GM21528 (cell line): ENCODE measurements at regions not wholly inside any gene's neighbourhood (a gene's known extent, or its start where the extent isn't known, plus 50 kb on each side); places are given as distances from the start of the nearest gene placed in this dataset.

ENCODE experiments used
- ATAC-seq: cut with Tn5 transposase; IDR thresholded peaks from one replicate; pipeline ENCODE4 v1.9.1; 2021; ENCODE audit warnings: mild to moderate bottlenecking, moderate library complexity; ENCODE audit not compliant: unreplicated experiment, low FRiP score

DNA sequence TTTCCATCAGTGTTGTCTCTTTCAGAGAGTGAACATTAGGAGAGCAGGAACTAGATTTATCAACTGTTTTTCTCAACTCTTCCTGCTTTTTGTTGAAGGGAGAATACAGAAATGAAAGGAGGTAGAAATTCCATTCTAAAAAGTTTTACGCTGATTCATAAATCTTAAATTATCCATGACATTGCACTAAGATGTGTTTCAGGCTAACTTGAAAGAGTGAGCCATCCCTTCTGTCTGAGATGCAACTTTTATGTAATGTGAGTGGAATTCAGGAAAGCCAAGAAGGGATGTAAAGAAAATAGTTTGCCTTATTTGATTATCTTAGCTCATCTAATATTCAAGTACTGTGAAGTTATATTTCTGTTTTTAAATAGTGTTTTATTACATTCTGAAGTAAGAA lies 349.5 kb upstream of the RGS6 start:
- ATAC-seq = no peak

DNA sequence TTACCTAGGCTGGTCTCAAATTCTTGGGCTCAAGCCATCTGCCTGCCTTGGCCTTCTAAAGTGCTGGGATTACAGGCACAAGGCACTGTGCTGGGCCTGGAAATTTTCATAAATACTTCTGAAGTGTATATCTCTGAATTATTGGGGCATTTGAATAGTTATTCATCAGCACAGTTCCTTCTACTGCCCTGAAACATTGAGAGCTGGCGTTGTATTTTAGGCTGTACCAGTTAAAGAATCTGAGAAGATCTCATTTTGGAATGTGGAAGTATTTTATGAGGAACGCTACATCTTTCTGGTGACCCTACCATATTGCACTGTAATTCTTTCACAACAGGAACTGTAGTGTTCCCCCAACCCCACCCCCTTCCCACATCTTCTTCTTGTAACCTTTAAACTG lies 349.0 kb upstream of the RGS6 start:
- ATAC-seq = no peak

DNA sequence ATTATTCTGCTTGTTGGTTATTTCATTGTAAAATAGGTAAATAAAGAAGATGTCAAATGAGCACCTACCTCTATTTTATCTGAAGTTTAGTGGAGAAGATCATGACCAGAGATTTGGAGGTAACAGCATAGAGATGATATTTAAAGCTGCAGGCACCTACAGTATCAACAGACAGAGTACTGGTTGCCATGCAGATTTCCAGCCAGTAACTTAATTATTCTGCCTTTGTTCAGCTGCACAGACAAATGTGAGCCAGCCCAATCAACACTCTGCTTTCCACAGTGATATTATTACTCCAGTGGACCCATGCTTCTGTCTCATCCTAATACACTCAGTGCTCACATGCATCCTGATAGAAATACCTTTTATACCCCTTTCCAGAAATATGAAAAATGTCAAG lies 348.5 kb upstream of the RGS6 start:
- ATAC-seq = no peak

DNA sequence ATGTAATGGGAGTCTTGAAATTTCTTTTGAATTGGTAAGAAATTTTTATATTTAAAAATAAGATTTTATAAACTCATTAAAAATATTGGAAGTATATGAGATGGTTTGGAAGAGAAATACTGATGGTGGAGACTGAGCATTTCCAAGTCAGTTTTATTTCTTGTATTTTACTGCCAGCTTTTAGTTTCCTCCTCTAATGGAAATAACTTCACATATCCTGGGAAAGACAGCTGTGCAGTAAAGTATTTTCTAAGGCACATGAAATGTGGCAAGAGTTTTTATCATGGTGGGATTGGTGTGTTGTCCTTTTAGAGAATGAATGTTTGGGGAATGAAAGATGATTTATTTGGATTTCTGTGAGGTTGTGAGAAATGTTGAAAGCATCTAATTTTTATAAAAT lies 346.9 kb upstream of the RGS6 start:
- no peak for ATAC-seq

DNA sequence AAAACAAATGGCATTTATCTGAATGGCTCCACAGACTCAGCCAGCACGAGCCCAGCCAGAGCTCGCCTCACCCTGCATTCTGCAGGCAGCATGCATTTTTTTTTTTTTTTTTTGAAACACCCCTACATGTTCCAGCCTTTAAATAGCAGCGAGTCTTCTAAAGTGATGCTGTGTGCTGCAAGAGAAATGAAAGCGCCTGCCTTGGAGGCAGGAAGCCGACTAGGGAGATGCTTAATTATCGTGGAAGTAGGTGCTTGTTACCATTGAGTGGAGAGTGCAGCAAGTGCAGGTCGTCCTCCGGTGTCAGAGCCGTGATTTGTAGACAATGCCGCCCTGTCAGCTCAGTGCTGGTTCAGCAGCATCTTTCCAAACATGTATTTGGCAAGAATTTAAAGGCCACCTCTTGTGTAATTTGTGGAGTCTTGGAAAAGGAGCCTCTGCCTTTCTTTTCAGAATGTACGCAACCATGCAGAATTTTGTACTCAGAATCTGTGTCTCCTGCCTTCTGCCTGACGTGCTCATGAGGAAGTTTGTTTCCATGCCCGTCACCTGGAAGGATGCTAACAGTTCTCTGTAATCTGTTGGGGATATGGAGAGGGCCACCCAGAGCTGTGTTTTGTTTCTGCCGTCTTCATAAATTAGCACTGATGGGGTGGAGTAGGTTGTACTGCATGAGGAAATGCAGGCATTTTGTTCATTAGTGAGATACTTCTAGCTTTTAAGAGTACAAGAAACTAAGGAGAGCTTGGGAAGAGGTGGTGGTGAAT lies 345.9 kb upstream of the RGS6 start:
- ATAC-seq = no peak

DNA sequence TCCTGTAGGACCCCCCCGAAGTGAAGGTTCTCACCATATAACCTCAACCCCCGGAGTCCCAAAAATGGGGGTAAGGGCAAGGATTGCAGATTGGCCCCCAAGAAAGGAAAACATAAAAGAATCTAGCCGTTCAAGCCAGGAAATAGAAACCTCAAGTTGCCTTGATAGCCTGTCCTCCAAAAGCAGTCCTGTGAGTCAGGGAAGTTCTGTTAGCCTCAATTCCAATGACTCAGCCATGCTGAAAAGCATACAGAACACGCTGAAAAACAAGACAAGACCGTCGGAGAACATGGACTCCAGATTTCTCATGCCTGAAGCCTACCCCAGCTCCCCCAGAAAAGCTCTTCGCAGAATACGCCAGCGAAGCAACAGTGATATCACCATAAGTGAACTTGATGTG lies 344.2 kb upstream of the RGS6 start:
- no peak for ATAC-seq

DNA sequence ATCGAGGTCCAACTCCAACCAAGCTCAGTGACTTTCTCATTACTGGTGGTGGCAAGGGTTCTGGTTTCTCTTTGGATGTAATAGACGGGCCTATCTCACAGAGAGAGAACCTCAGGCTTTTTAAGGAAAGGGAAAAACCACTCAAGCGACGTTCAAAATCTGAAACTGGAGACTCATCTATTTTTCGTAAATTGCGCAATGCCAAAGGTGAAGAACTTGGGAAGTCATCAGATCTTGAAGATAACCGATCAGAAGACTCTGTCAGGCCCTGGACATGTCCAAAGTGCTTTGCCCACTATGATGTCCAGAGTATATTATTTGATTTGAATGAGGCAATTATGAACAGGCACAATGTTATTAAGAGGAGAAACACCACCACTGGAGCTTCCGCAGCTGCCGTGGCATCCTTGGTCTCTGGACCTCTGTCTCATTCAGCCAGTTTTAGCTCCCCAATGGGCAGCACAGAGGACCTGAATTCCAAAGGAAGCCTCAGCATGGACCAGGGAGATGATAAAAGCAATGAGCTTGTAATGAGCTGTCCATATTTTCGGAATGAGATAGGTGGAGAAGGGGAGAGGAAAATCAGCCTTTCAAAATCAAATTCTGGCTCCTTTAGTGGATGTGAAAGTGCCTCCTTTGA lies 343.5 kb upstream of the RGS6 start:
- ATAC-seq = no peak

DNA sequence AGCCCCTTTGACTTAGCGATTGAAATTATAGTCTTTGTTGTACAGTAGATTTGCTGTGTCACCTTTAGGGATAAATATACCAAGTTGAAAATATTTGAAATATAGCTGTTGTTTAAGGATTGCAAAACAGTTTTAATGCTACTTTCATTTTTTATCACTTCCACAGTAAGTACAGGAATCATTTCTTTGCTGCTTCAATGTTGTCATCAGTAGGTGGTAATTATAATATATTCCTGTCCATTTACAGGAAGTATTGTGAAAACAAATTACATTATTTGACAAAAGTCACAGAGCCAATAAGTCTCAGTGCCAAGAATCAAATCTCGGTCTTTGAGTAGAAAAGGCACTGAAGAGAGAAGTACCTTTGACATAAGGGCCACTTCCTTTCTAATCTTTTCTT lies 342.6 kb upstream of the RGS6 start:
- ATAC-seq = no peak

DNA sequence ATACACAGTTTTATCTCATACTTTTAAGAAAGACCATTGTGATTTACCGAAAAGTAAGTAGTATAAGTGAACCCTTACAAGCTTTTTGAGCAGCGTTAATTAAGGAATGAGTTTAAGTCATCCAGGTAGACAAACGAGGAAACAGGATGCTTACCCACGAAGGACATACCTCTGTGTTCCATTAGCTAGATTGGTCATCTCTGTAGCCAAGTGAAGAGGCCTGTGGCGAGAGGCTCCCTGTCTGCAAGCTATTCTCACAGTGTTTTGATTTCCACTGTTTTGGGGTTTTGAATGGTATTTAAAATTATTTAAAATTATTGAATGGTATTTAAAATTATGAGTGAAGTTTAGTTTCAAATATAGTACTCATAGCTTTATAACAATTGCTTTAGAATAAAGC lies 342.1 kb upstream of the RGS6 start:
- no peak for ATAC-seq

DNA sequence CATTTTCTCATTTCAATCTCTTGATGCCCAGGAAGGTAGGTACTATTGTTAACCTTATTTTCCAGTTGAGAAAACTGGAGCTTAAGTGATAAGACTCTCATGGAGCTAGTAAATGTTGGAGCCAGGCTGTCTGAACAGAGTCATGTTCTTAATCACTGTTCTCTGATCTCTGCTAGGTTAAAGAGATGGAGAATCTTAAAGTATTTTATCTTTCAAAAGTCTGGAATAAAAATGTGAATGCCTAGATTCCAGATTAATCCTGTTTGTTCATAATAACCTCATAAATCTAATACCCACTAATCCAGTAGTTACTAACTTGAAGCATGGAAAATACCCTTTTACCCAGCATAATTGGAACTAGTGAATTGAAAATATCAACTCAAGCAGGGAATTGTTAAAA lies 341.0 kb upstream of the RGS6 start:
- no peak for ATAC-seq

DNA sequence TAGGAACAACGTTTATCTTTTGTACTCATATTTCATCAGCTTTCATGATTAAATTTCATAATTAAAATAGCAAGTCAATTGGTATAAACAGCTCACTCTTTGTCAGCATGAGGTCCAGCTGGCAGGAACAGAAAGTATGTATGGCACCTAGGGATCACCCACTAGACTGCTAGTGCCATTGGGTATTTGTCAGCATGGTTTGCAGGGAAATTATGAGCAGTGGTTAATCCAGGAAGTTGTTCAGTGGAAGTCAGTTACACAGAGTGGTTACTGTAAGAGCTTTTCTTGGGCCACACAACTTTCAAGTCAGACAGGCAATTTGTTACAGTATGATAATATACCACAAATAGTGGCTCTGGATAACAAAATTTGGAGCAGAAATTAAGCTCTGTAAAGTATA lies 340.3 kb upstream of the RGS6 start:
- no peak for ATAC-seq

DNA sequence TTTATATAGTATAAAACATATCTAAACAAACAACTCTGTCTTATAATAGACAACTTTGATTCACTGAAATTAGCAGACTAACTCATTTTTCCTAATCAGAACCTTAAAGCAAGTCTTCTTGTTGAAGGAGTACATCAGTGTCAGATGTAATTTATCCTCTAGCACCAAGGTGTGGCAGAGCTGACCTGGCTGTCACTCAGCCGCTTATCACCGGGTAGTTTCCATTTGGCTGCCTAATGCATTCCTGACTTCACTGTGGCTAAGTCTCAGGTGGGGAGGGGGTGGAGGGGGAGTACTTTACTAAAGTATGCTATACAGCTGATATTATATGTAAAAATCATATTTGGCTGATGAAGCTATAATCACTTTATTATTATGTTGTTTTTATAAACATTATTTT lies 339.9 kb upstream of the RGS6 start:
- no peak for ATAC-seq

DNA sequence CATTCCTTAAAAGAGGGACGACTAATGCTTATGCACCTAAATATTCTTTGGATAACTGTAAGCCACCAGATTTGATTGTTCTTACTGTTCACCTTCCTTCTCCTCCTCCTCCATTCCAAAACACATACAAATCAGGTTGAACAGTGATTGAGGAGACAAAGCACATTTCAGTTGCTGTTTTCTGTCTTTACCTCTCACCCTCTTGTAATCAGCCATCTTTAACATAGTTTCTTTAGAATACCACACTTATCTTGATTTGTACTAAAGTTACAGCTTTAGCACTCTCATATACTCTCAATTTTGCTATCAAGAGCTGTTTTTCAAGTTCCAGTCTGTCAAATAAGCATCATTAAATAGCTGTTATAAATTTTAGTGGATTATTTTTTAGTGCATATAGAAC lies 338.3 kb upstream of the RGS6 start:
- ATAC-seq = no peak

DNA sequence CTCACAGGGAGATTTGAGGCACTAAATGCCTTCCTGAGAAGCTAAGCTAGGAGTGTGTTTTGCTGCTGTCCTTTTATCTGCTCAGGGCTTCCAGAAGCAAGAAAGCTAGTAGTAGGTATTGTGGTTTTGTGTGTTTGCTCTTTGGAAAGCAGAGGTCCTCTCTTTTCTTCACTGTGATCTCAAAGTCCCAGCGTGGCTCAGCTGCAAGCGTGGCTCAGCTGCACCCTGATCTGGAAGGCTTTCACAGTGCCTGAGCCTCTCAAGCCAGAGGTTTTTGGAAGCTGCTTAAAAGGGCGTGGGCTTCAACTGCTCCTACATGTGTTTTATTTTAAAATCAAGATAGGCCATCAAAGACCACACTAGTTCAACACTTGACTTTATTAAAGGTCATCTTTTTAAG lies 337.4 kb upstream of the RGS6 start:
- no peak for ATAC-seq

DNA sequence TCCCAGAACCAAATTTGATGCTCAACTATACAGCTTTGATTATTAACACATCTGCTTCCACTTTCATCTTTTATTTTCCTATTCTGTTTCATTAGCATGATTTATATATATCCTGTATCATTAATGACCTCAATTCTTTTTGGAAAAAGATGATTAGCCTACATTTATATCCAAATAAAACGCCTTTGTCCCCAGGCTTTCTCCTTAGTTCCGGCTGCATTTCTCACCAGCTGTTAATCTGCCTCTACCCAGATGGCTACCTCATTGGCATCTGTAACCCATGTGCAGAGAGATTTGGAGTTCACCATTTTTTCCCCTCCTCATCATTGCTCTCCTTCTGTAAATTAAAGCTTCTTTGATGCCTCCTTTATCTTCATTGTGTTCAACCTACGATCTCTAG lies 336.8 kb upstream of the RGS6 start:
- no peak for ATAC-seq

DNA sequence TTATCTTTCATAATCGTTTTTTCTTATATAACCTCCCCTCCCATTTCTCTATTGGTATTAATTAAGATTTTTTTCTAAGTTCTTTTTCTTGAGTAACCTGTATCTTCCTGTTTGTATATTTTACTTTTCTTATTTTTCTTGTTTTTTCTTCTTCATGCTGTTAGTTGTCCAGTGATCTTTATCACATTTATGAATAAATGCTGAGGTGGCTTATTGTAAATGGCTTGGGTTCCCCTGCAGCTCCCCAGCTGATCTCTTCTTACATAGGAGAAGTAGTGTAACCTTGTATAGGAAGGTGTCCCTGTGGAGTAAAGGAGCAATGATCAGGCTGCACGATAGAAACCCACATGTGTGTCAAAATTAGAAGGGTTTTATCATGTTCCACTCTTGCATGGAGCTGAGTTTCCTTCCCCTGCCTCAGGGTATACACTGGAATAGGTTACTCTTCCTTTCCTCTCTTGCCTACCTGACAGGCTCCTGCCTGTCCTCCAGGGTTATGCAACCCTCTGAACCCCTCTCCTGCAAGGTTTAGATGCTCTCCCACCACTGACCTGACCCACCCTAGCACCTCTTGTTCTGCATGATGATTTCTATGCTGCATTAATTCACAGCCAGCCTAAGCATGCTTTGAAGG lies 334.8 kb upstream of the RGS6 start:
- ATAC-seq = peak; percentile 27

DNA sequence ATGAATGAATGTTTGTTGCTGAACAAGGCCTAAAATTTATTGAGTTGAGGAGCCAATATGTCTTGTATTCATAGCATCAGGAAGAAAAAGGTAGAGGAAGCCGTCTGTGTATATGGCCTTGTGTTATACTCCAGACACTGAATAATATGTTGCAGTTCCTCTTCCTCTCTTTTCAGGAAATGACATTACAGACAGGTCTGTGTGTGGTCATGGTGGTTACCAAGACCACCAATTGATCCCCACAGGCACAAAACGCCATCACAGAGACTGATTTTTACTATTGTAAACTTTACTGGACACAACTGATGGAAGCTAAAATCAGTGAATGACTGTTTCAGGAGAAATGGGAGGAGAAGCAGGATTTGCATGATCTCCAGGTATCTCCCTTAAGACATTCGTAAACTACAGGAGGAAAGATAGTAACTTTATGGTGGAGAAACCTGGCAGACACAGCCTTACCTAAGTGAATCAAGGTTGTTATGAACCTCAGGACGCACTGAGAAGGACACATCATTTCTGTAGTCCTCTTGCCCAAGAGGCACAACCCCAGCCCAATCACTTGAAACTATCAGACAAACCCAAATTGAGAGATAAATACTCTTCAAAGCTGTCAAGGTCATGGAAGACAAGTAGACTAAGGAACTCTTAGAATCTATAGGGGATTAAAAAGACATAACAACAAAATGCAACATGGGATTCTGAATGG lies 334.1 kb upstream of the RGS6 start:
- ATAC-seq = peak; percentile 70

DNA sequence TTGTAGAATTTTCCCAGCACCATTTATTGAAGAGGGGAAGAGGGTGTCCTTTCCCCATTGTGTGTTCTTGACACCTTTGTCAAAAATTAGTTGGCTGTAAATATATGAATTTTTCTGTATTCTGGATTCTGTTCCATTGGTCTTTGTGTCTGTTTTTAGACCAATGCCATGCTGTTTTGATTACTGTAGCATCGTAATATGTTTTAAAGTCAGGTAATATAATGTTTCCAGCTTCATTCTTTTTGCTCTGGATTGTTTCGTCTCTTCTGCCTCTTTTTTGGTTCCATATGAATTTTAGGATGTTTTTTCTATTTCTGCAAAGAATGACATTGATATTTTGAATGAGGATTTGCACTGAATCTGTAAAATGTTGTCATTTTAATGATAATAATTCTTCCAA lies 331.9 kb upstream of the RGS6 start:
- ATAC-seq = no peak

DNA sequence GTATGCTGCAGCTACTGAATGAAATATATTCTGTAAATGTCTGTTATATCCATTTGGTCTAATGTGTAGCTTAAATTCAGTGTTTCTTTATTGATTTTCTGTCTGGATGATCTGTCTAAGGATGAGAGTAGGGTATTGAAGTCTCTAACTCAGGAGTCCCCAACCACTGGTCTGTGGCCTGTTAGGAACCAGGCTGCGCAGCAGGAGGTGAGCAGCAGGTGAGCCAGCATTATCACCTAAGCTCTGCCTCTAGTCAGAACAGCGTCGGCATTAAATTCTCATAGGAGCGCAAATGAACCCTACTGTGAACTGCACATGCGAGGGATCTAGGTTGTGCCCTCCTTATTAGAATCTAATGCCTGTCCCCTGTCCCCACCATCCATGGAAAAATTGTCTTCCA lies 329.7 kb upstream of the RGS6 start:
- no peak for ATAC-seq

DNA sequence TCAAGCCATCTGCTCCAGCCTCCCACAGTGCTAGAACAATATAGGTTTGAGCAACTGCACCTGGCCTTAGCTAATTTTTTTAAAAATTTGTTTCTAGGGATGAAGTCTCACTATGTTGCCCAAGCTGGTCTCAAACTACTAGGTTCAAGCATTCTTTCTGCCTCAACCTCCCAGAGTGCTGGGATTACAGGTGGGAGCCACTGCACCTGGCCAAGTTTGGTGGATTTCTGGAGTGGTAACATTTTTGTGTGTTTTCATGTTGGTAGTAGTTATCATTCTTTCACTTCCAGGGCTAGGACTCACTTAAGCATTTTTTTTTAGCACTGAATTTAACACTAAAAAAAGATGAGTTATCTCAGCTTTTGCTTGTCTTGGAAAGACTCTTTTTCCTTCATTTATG lies 328.0 kb upstream of the RGS6 start:
- ATAC-seq = no peak

DNA sequence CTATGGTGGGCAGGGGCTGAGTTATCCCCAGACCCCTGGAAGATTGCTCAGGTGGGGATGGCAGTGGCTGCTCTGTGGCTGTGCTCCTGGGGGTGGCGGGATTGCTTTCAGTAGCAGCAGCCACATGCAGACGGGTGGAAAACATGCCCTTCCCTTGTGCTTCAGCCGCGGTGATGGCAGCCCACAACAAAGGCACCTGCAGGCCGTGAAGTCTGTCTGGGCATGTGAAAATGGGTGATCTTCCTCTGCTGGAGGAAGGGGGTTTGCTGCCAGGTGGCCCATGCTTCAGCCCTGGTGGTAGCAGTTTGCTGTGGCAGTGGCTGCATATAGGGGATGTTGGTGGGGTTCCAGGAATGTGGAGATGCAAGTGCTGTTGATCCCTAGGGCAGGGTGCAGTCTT lies 326.2 kb upstream of the RGS6 start:
- no peak for ATAC-seq
